DND-41 (cell line): ENCODE measurements at regions not wholly inside any gene's neighbourhood (a gene's known extent, or its start where the extent isn't known, plus 50 kb on each side); places are given as distances from the start of the nearest gene placed in this dataset.

Source experiments
- ATAC-seq: fragments of 200-7000 bp; cut with Tn5 transposase; 3 replicates; pipeline ENCODE4 v1.9.1; 2021; ENCODE audit warnings: low read depth; ENCODE audit not compliant: insufficient read depth
- DNase-seq: peaks from one replicate; pipeline ENCODE4 v3.0.0-alpha.2; 2020
- H2AFZ ChIP-seq: 2 replicates; pipeline ENCODE4 v1.6.0; 2012; ENCODE audit warnings: low read depth, low read length
- H3K27ac ChIP-seq: 2 replicates; pipeline ENCODE4 v1.5.1; 2012; ENCODE audit warnings: low read length, inconsistent platforms
- H3K27me3 ChIP-seq: fragments of 200-600 bp; sonication (generic); 2 replicates; pipeline ENCODE4 v1.6.0; 2012; ENCODE audit warnings: low read length, mild to moderate bottlenecking, inconsistent platforms; ENCODE audit not compliant: insufficient read depth, poor library complexity
- H3K36me3 ChIP-seq: 2 replicates; pipeline ENCODE4 v1.5.1; 2012; ENCODE audit warnings: low read length, inconsistent platforms; ENCODE audit not compliant: insufficient read depth
- H3K4me1 ChIP-seq: 2 replicates; pipeline ENCODE4 v1.5.1; 2012; ENCODE audit warnings: mild to moderate bottlenecking, low read length; ENCODE audit not compliant: insufficient read depth
- H3K4me2 ChIP-seq: 2 replicates; pipeline ENCODE4 v1.6.0; 2012; ENCODE audit warnings: mild to moderate bottlenecking, moderate library complexity, low read length, inconsistent platforms; ENCODE audit not compliant: insufficient read depth
- H3K4me3 ChIP-seq, 2 experiments: fragments of 200-600 bp in 1 of 2; shearing (Covaris generic) in 1 of 2; 2 replicates each; pipeline ENCODE4 v1.5.1; 2012 to 2016; ENCODE audit warnings: inconsistent platforms in 2 of 2, low read length in 2 of 2, mild to moderate bottlenecking in 2 of 2, low read depth in 1 of 2, moderate library complexity in 1 of 2
- H3K79me2 ChIP-seq: 2 replicates; pipeline ENCODE4 v1.6.0; 2012; ENCODE audit warnings: low read length, inconsistent platforms; ENCODE audit not compliant: insufficient read depth
- H3K9ac ChIP-seq: 2 replicates; pipeline ENCODE4 v1.6.0; 2012; ENCODE audit warnings: low read depth, mild to moderate bottlenecking, inconsistent platforms, low read length, moderate library complexity
- H3K9me3 ChIP-seq: 2 replicates; pipeline ENCODE4 v1.5.1; 2012; ENCODE audit warnings: low read length, moderate library complexity, mild to moderate bottlenecking, inconsistent platforms; ENCODE audit not compliant: insufficient read depth, severe bottlenecking
- H4K20me1 ChIP-seq: 2 replicates; pipeline ENCODE4 v1.6.0; 2012; ENCODE audit warnings: low read length; ENCODE audit not compliant: insufficient read depth
- CTCF ChIP-seq: IDR thresholded peaks from 2 replicates; pipeline ENCODE4 v1.5.1; 2012; ENCODE audit warnings: borderline replicate concordance, low read length, moderate library complexity, mild to moderate bottlenecking; ENCODE audit not compliant: poor library complexity, severe bottlenecking; ENCODE audit errors: extremely low read depth
- EZH2 ChIP-seq: IDR thresholded peaks from 3 replicates; pipeline ENCODE4 v1.6.1; 2012; ENCODE audit warnings: borderline replicate concordance, low read depth, mild to moderate bottlenecking, moderate library complexity, low read length, inconsistent platforms; ENCODE audit not compliant: severe bottlenecking

DNA sequence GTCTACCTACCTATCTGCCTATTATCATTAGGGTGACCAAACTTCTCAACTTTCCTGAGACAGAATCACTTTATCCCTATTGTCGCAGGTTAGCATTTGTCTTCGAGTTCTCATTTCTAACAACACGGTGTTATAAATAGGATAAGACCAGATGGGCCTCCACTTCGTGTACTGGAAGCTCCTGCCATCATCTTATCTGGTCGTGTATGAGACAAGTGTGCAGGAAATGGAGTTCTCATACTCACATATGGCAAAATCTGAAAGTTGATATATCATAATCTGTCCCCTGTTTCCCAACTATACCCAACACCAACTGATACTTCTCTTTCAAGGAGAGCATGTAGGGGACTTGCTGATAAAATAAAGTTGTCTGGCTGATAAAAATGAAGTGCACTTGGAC is 287.4 kb upstream of the FOXK1 start:
- no peaks in the 10 kb centered on the region for H3K79me2 ChIP-seq
- no peak overlapping the region for H3K4me3 ChIP-seq
- H2AFZ ChIP-seq, result no peak overlapping the region
- no peaks in the 10 kb centered on the region for H3K4me1 ChIP-seq
- no peaks in the 10 kb centered on the region for H3K9me3 ChIP-seq
- no peak overlapping the region for H3K27ac ChIP-seq
- no peaks in the 10 kb centered on the region for H3K36me3 ChIP-seq
- DNase-seq (no peak), ATAC-seq (no peak)
- no peak overlapping the region for H3K4me2 ChIP-seq
- no peak overlapping the region for H3K9ac ChIP-seq
- H4K20me1 ChIP-seq, result no peaks in the 10 kb centered on the region
- no peaks in the 10 kb centered on the region for H3K27me3 ChIP-seq
- TF ChIP-seq CTCF (no peak), EZH2 (no peak)

GRCh38 chr7:4399121-4399520 is 283.0 kb upstream of the FOXK1 start:
- Histone ChIP-seq H3K4me1 (no peaks in the 10 kb centered on the region), H3K9ac (no peak overlapping the region), H3K9me3 (no peaks in the 10 kb centered on the region), H3K27me3 (no peaks in the 10 kb centered on the region), H4K20me1 (no peaks in the 10 kb centered on the region), H3K27ac (no peak overlapping the region), H2AFZ (no peak overlapping the region), H3K4me3 (no peak overlapping the region), H3K79me2 (no peaks in the 10 kb centered on the region), H3K36me3 (no peaks in the 10 kb centered on the region), H3K4me2 (no peak overlapping the region)
- ATAC-seq (no peak), DNase-seq (no peak)
- TF ChIP-seq CTCF, result no peak

DNA sequence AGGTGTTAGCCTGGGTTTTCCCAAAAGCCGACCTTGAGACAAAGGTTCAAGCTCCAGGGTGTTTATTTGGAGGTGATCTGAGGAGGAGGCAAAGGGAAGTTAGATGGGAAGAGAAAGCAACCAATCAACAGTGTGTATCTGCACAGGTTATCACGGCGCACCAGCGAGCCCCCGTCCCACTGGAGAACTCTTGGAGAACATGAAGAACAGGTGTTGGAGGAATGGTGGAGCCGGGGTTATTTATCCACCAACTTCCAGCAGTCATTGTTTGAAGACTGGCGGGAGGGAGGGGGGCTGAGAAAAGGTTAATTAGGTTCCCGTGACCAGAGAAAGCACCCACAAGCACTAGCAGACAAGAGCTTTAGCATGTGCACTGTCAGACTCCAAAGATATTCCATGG is 282.5 kb upstream of the FOXK1 start:
- no peaks in the 10 kb centered on the region for H3K79me2 ChIP-seq
- H3K27ac ChIP-seq, result no peak overlapping the region
- H3K27me3 ChIP-seq, result no peaks in the 10 kb centered on the region
- no peaks in the 10 kb centered on the region for H3K9me3 ChIP-seq
- H3K4me3 ChIP-seq, result no peak overlapping the region
- no peak for DNase-seq
- no peaks in the 10 kb centered on the region for H3K4me1 ChIP-seq
- no peak for ATAC-seq
- H3K9ac ChIP-seq, result no peak overlapping the region
- H4K20me1 ChIP-seq, result no peaks in the 10 kb centered on the region
- H3K4me2 ChIP-seq, result no peak overlapping the region
- TF ChIP-seq CTCF (no peak), EZH2 (no peak)
- H3K36me3 ChIP-seq, result no peaks in the 10 kb centered on the region
- no peak overlapping the region for H2AFZ ChIP-seq
